Natural killer cell (primary cell): ENCODE measurements at regions not wholly inside any gene's neighbourhood (a gene's known extent, or its start where the extent isn't known, plus 50 kb on each side); places are given as distances from the start of the nearest gene placed in this dataset.

Source experiments
- ATAC-seq, 3 donors: fragments of 150-1000 bp in 2 of 3; fragments of 200-7000 bp in 1 of 3; cut with Tn5 transposase; 1 replicate in 1 of 3; 2 replicates in 2 of 3; pipeline ENCODE4 v1.10.0; 2021; ENCODE audit warnings: mild to moderate bottlenecking in 2 of 3, moderate library complexity in 2 of 3
- DNase-seq, 2 donors: peaks; one replicate each; pipeline versions ENCODE4 v3.0.0 to v3.0.0-alpha.2; 2013 to 2021; ENCODE audit warnings: mixed read lengths in 1 of 2
- H3K27ac ChIP-seq: one replicate; pipeline ENCODE4 v1.5.1; 2013; ENCODE audit warnings: mild to moderate bottlenecking, low read length
- H3K27me3 ChIP-seq: one replicate; pipeline ENCODE4 v1.6.1; 2013; ENCODE audit warnings: low read length; ENCODE audit not compliant: control insufficient read depth, insufficient read depth
- H3K36me3 ChIP-seq: one replicate; pipeline ENCODE4 v1.6.1; 2013; ENCODE audit warnings: low read length; ENCODE audit not compliant: control insufficient read depth, insufficient read depth
- H3K4me1 ChIP-seq: one replicate; pipeline ENCODE4 v1.6.1; 2013; ENCODE audit warnings: low read length; ENCODE audit not compliant: control insufficient read depth, insufficient read depth
- H3K4me3 ChIP-seq: one replicate; pipeline ENCODE4 v1.5.1; 2013; ENCODE audit warnings: low read length
- H3K9me3 ChIP-seq: one replicate; pipeline ENCODE4 v1.6.1; 2013; ENCODE audit warnings: low read length; ENCODE audit not compliant: control insufficient read depth, insufficient read depth
- H3K27ac Mint-ChIP-seq, 2 donors: one replicate each; pipeline ENCODE4 v1.8.0; 2022; ENCODE audit warnings: mild to moderate bottlenecking in 2 of 2, mixed read lengths in 2 of 2, moderate library complexity in 1 of 2
- H3K27me3 Mint-ChIP-seq, 2 donors: one replicate each; pipeline ENCODE4 v1.8.0; 2022; ENCODE audit warnings: low read depth in 2 of 2, mixed read lengths in 2 of 2
- H3K36me3 Mint-ChIP-seq: one replicate; pipeline ENCODE4 v1.8.0; 2022; ENCODE audit warnings: mixed read lengths
- H3K4me1 Mint-ChIP-seq, 2 donors: one replicate each; pipeline ENCODE4 v1.8.0; 2022; ENCODE audit warnings: mixed read lengths in 2 of 2
- H3K4me3 Mint-ChIP-seq: one replicate; pipeline ENCODE4 v1.8.0; 2022; ENCODE audit warnings: mild to moderate bottlenecking, moderate library complexity, mixed read lengths
- H3K9me3 Mint-ChIP-seq, 2 donors: one replicate each; pipeline ENCODE4 v1.8.0; 2022; ENCODE audit warnings: mixed read lengths in 2 of 2
- CTCF ChIP-seq: fragments of 200-600 bp; IDR thresholded peaks from one replicate; pipeline ENCODE4 v1.8.0; 2022; ENCODE audit warnings: antibody characterized with exemption
- WGBS: methylation state at CpG from one replicate; pipeline ENCODE4 v1.1.7; 2013; ENCODE audit warnings: missing lambda C conversion rate; ENCODE audit not compliant: insufficient coverage; 5-methylcytosine and 5-hydroxymethylcytosine counted together
- intact Hi-C: fragments of 100-400 bp; cut with micrococcal nuclease; formaldehyde crosslinking; loops from one replicate; pipeline ENCODE4 v1.14.2; 2022

- no peak for TF ChIP-seq CTCF
- no peaks in the 10 kb centered on the region for H3K9me3 ChIP-seq
- H3K36me3 ChIP-seq = no peaks in the 10 kb centered on the region
- H3K4me3 ChIP-seq = no peak overlapping the region
- no peaks in the 10 kb centered on the region for H3K4me1 ChIP-seq
- intact Hi-C loops = no loop called here
- Mint-ChIP-seq H3K4me3 (no peak overlapping the region), H3K36me3 (no peaks in the 10 kb centered on the region), H3K27me3 (peaks cover 0 to 2% of the 10 kb centered on the region in 2 donors), H3K9me3 (no peaks in the 10 kb centered on the region), H3K4me1 (peaks cover 5 to 6% of the 10 kb centered on the region in 2 donors), H3K27ac (no peak overlapping the region)
- no peak for ATAC-seq
- no peak for DNase-seq
- WGBS = 74% methylated on average over 12 of the region's 14 CpGs
- H3K27me3 ChIP-seq = no peaks in the 10 kb centered on the region
- no peak overlapping the region for H3K27ac ChIP-seq
These were observed 420.8 kb upstream of the IRX4 start for GRCh38 chr5:2303431-2304100.

- no peak for TF ChIP-seq CTCF
- Mint-ChIP-seq H3K27ac (no peak overlapping the region), H3K36me3 (no peaks in the 10 kb centered on the region), H3K4me3 (no peak overlapping the region), H3K9me3 (no peaks in the 10 kb centered on the region), H3K27me3 (peaks cover 0 to 2% of the 10 kb centered on the region in 2 donors), H3K4me1 (peaks cover 5 to 6% of the 10 kb centered on the region in 2 donors)
- H3K27ac ChIP-seq = no peak overlapping the region
- no peak for DNase-seq
- H3K4me1 ChIP-seq = no peaks in the 10 kb centered on the region
- WGBS = 88% methylated on average over 16 of the region's 16 CpGs
- intact Hi-C loops = no loop called here
- no peak overlapping the region for H3K4me3 ChIP-seq
- H3K9me3 ChIP-seq = no peaks in the 10 kb centered on the region
- no peaks in the 10 kb centered on the region for H3K27me3 ChIP-seq
- H3K36me3 ChIP-seq = no peaks in the 10 kb centered on the region
- no peak for ATAC-seq
These were observed 419.4 kb upstream of the IRX4 start for GRCh38 chr5:2302169-2302568.

- H3K4me3 Mint-ChIP-seq = no peak overlapping the region
- Histone ChIP-seq H3K27me3 (no peaks in the 10 kb centered on the region), H3K36me3 (no peaks in the 10 kb centered on the region), H3K4me3 (no peak overlapping the region), H3K9me3 (no peaks in the 10 kb centered on the region), H3K27ac (no peak overlapping the region), H3K4me1 (no peaks in the 10 kb centered on the region)
- intact Hi-C loops = no loop called here
- WGBS = 92% methylated on average over 22 of the region's 22 CpGs
- no peaks in the 10 kb centered on the region for H3K4me1 Mint-ChIP-seq
- H3K9me3 Mint-ChIP-seq = no peaks in the 10 kb centered on the region
- peaks cover 0 to 2% of the 10 kb centered on the region in 2 donors for H3K27me3 Mint-ChIP-seq
- no peaks in the 10 kb centered on the region for H3K36me3 Mint-ChIP-seq
- no peak for DNase-seq
- TF ChIP-seq CTCF = no peak
- H3K27ac Mint-ChIP-seq = no peak overlapping the region
- no peak for ATAC-seq
These were observed 418.3 kb upstream of the IRX4 start for GRCh38 chr5:2300861-2301574.
